ENCODE measurements at regions not wholly inside any gene's neighbourhood (a gene's known extent, or its start where the extent isn't known, plus 50 kb on each side); places are given as distances from the start of the nearest gene placed in this dataset.
"Not testable (repeated sequence)": the region's sequence is repeated elsewhere in the genome, so short reads cannot be mapped to it uniquely, and the experiment has no call there.

- H3K9me3 ChIP-seq (ENCODE audit: control insufficient read depth, insufficient read depth, low read length); H3K36me3 ChIP-seq (ENCODE audit: insufficient read depth, low read length); H3K9ac ChIP-seq (ENCODE audit: low read depth, low read length); H3K4me1 ChIP-seq (ENCODE audit: insufficient read depth, low read length): not testable (repeated sequence)
Observed at GRCh38 chr7:76971201-76971600, 61.0 kb downstream of the SPDYE17 start.

- not testable (repeated sequence) for H3K9ac ChIP-seq (ENCODE audit: low read depth, low read length); H3K4me1 ChIP-seq (ENCODE audit: insufficient read depth, low read length); H3K9me3 ChIP-seq (ENCODE audit: control insufficient read depth, insufficient read depth, low read length); H3K36me3 ChIP-seq (ENCODE audit: insufficient read depth, low read length)
Observed at GRCh38 chr7:76969892-76970291, 62.3 kb downstream of the SPDYE17 start.

- not testable (repeated sequence) for H3K36me3 ChIP-seq (ENCODE audit: insufficient read depth, low read length); H3K9me3 ChIP-seq (ENCODE audit: control insufficient read depth, insufficient read depth, low read length); H3K4me1 ChIP-seq (ENCODE audit: insufficient read depth, low read length); H3K9ac ChIP-seq (ENCODE audit: low read depth, low read length)
Observed at GRCh38 chr7:76965731-76966548, 66.2 kb downstream of the SPDYE17 start.

DNA sequence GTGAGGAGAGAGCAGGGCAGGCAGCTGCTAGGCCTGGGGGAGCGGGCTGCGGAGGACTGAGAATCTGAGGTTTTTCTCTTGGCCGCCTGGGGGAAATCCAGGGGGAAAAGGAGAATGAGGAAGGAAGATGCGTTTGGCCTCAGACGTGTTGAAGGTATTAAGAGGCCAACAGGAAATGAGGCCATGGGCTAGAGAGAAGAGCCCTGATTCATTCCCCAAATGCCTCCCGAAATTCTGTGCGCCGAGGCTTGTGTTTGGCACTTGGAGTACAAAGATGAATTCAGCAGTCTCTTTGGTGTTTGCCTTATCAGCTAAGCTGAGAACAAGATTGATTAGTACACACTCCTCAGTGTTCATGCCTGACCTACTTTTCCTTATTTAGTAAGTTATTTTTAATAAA, 68.1 kb downstream of the SPDYE17 start:
- H3K36me3 ChIP-seq (ENCODE audit: insufficient read depth, low read length); H3K9me3 ChIP-seq (ENCODE audit: control insufficient read depth, insufficient read depth, low read length); H3K9ac ChIP-seq (ENCODE audit: low read depth, low read length); H3K4me1 ChIP-seq (ENCODE audit: insufficient read depth, low read length): not testable (repeated sequence)

DNA sequence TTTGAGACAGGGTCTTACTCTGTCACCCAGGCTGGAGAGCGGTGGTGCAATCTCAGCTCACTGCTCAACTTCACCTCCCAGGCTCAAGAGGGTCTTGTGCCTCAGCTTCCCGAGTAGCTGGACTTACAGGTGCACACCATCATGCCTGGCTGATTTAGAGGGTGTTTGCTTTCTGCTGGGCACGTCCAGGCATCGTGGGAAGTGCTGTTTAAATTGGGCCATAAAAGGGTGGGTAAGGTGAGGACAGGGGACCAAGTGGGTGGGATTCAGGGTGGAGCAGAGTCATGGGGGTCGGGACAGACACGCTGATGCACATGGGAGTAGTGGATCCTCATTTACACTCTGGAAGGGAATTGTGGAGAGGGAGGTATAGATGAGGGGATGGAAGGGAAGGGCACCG, 69.1 kb downstream of the SPDYE17 start:
- H3K4me1 ChIP-seq (ENCODE audit: insufficient read depth, low read length); H3K9me3 ChIP-seq (ENCODE audit: control insufficient read depth, insufficient read depth, low read length); H3K9ac ChIP-seq (ENCODE audit: low read depth, low read length); H3K36me3 ChIP-seq (ENCODE audit: insufficient read depth, low read length): not testable (repeated sequence)

GRCh38 chr7:76960400-76960986, 71.7 kb downstream of the SPDYE17 start:
- H3K9me3 ChIP-seq (ENCODE audit: control insufficient read depth, insufficient read depth, low read length); H3K4me1 ChIP-seq (ENCODE audit: insufficient read depth, low read length); H3K36me3 ChIP-seq (ENCODE audit: insufficient read depth, low read length); H3K9ac ChIP-seq (ENCODE audit: low read depth, low read length): not testable (repeated sequence)

DNA sequence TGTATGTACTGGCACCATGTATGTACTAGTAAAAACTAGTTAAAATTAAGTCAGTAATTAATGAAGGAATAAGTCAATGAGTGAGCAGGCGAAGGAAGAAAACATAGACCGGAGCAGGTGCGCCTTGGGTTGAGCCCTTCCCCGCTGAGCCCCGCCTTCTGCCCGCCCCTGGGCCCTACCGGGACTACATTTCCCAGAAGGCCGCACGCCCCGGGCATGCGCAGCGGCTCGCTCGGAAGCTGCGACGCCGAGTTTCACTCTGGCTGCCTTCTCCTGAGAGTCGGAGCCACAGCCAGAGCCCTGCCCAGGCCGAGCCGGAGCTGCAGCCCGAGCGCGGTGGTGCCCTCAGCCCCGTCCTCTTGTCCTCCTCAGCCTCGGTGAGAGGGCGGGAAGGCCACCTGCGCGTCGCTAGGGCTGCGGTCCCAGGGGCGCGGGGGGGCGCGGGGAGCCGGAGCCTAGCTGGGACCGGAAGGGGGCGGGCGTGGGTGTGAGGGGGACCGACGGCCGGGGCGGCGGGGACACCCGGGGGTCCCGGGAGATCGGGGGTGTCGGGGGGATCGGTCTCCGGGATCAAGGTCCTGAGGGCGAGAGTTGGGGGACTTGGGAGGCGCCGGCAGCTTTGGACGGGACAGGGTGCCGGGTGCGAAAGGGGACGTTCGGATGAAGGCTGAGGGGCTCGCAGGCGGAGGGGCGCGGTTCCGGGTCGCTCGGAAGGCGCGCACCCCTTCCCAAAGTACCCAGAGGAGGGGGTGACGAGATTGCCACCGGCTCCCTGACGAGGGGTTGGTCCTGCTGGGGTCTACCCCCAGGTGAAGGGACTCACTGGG, 72.4 kb downstream of the SPDYE17 start:
- H3K9ac ChIP-seq (ENCODE audit: low read depth, low read length); H3K9me3 ChIP-seq (ENCODE audit: control insufficient read depth, insufficient read depth, low read length); H3K36me3 ChIP-seq (ENCODE audit: insufficient read depth, low read length); H3K4me1 ChIP-seq (ENCODE audit: insufficient read depth, low read length): not testable (repeated sequence)

- H3K4me1 ChIP-seq (ENCODE audit: insufficient read depth, low read length); H3K36me3 ChIP-seq (ENCODE audit: insufficient read depth, low read length); H3K9me3 ChIP-seq (ENCODE audit: control insufficient read depth, insufficient read depth, low read length); H3K9ac ChIP-seq (ENCODE audit: low read depth, low read length): not testable (repeated sequence)
Observed at GRCh38 chr7:76956531-76956930, 75.6 kb downstream of the SPDYE17 start.

DNA sequence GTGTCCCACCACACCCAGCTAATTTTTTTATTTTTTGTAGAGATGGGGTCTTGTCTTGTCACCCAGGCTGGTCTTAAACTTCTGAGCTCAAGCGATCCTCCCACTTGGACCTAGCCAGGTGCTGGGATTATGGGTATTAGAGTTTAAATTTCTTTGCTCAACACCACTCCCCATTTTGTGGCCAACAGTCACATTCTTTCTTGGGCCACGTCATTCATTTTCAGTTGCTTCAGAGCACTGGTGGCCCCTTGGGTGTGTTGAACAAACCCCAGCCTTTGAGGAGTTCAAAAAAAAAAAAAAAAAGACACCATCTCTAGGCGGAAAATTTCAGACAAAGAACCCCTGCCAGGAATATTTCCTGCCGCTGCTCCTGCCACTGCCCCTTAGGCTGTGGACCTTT, 77.0 kb downstream of the SPDYE17 start:
- not testable (repeated sequence) for H3K36me3 ChIP-seq (ENCODE audit: insufficient read depth, low read length); H3K9me3 ChIP-seq (ENCODE audit: control insufficient read depth, insufficient read depth, low read length); H3K4me1 ChIP-seq (ENCODE audit: insufficient read depth, low read length); H3K9ac ChIP-seq (ENCODE audit: low read depth, low read length)

DNA sequence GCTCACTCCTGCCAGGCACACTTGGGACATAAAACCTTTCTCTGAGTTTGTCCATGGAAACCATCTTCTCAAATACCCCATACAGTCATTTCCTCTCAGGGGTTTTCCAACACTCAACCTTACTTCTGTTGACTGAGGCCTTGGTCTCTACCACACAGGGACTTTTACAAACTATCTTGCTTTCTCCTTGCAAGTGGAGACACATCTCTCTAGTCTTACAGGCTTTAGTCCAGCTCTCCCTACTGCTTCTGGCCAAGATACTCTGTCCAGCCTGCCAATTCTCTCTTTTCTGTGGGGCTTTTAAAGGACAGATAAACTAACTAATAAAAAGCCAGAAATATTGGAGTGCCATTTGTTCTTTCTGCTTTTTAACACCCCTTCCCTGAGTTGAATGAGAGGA, 87.6 kb downstream of the SPDYE17 start:
- H3K9ac ChIP-seq (ENCODE audit: low read depth, low read length); H3K9me3 ChIP-seq (ENCODE audit: control insufficient read depth, insufficient read depth, low read length); H3K36me3 ChIP-seq (ENCODE audit: insufficient read depth, low read length); H3K4me1 ChIP-seq (ENCODE audit: insufficient read depth, low read length): not testable (repeated sequence)

DNA sequence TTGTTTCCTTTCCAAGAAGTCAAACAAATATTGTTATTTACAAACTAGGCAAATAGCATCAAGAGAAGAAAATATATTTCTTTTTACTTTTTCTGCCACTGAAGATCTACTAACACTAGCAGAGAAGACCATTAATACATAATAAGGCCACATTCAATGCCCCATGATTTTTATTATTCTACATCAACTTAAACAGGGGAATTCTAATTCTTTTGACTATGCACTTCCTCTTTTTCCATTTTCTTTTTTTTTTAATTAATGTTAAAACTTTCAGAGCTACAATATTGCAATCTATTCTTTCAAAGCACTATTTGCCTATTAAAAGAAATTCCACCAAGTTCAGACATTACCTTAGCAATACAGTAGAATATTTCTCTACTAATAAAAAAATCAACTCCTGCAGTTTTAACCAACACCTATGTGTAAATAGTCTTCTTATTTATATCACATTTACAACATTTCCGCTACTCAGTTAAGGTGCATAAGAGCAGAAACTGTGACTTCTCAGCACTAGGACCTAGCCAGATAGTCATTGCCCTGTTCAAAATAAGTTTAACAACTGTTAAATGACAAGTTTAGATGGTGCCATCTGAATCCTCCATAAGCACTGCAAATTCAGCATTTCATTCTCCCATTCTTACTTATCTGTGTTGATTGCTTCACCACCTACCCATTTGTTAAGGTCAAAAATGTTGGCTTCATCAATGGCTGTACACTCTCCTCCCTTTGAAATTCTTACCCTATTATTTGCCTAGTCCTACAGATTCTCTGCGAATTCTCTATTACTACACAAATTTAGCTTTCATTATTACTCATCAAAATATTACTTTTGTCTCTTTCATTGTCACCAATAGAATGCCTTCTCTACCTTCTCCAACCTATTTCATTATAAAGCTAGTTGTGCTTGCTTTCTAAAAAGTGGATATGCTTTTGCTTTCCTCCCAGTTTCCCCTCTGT, 90.1 kb downstream of the SPDYE17 start:
- not testable (repeated sequence) for H3K4me1 ChIP-seq (ENCODE audit: insufficient read depth, low read length); H3K9ac ChIP-seq (ENCODE audit: low read depth, low read length); H3K36me3 ChIP-seq (ENCODE audit: insufficient read depth, low read length); H3K9me3 ChIP-seq (ENCODE audit: control insufficient read depth, insufficient read depth, low read length)

DNA sequence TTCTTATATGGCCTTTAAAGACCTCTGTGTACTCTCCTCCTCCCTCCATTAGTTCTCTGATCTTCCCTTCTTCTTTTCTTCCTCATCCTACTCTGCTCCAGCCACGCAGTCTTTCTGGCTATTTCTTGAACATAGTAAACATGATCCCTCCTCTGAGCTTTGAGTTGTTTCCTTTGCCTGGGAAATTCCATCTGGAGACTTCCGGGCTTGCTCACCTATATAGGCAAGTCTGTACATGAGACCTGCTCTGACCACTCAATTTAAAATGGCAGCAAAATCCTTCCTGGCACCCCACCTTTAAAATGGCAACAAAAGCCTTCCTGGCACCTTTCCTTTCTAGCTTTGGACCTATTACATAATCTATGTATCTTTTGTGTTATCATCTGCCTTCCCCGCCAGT, 94.4 kb downstream of the SPDYE17 start:
- not testable (repeated sequence) for H3K36me3 ChIP-seq (ENCODE audit: insufficient read depth, low read length); H3K4me1 ChIP-seq (ENCODE audit: insufficient read depth, low read length); H3K9me3 ChIP-seq (ENCODE audit: control insufficient read depth, insufficient read depth, low read length); H3K9ac ChIP-seq (ENCODE audit: low read depth, low read length)

- H3K36me3 ChIP-seq (ENCODE audit: insufficient read depth, low read length); H3K9me3 ChIP-seq (ENCODE audit: control insufficient read depth, insufficient read depth, low read length); H3K9ac ChIP-seq (ENCODE audit: low read depth, low read length); H3K4me1 ChIP-seq (ENCODE audit: insufficient read depth, low read length): not testable (repeated sequence)
Observed at GRCh38 chr7:76937330-76937729, 94.8 kb downstream of the SPDYE17 start.

DNA sequence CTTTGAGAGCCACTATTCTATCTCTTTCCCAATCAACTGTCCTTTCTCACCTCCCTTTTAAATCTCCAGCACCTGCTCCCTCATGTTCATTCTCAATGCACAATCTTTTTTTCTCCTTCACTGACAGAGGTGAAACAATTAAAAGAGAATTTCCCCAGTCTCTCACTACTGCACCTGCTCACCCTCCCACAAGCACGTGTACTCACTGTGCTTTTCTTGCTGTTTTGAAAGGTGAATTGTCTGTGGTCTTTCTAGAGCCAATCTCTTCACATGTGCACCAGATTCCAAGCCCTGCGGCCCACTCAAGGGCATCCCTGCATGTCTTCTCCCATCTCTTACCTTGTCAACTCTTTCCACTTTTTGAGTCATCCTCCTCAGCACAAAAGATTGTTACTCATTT, 95.8 kb downstream of the SPDYE17 start:
- H3K4me1 ChIP-seq (ENCODE audit: insufficient read depth, low read length); H3K36me3 ChIP-seq (ENCODE audit: insufficient read depth, low read length); H3K9me3 ChIP-seq (ENCODE audit: control insufficient read depth, insufficient read depth, low read length); H3K9ac ChIP-seq (ENCODE audit: low read depth, low read length): not testable (repeated sequence)
